ENCODE measurements at regions not wholly inside any gene's neighbourhood (a gene's known extent, or its start where the extent isn't known, plus 50 kb on each side); places are given as distances from the start of the nearest gene placed in this dataset.
"Not testable (repeated sequence)": the region's sequence is repeated elsewhere in the genome, so short reads cannot be mapped to it uniquely, and the experiment has no call there.

GRCh38 chr7:79636849-79637248 lies 183.4 kb upstream of the MAGI2 start:
- DNase-seq = no peak
- Histone ChIP-seq H3K4me1 (no peaks in the 10 kb centered on the region), H3K27ac (no peak overlapping the region), H3K4me3 (no peak overlapping the region), H3K9me3 (no peaks in the 10 kb centered on the region), H3K27me3 (no peaks in the 10 kb centered on the region), H3K36me3 (no peaks in the 10 kb centered on the region)
- intact Hi-C loops (cut with DNase I) = loop anchor here in 2 of 10 donors (10.0 kb wide), 2 partner anchors 342 to 1132 kb away; no protein-coding TSS in a partner anchor
- TF ChIP-seq, protein P1, sequence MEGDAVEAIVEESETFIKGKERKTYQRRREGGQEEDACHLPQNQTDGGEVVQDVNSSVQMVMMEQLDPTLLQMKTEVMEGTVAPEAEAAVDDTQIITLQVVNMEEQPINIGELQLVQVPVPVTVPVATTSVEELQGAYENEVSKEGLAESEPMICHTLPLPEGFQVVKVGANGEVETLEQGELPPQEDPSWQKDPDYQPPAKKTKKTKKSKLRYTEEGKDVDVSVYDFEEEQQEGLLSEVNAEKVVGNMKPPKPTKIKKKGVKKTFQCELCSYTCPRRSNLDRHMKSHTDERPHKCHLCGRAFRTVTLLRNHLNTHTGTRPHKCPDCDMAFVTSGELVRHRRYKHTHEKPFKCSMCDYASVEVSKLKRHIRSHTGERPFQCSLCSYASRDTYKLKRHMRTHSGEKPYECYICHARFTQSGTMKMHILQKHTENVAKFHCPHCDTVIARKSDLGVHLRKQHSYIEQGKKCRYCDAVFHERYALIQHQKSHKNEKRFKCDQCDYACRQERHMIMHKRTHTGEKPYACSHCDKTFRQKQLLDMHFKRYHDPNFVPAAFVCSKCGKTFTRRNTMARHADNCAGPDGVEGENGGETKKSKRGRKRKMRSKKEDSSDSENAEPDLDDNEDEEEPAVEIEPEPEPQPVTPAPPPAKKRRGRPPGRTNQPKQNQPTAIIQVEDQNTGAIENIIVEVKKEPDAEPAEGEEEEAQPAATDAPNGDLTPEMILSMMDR (IDR thresholded peaks at IDR 0.05) = no peak
- ATAC-seq = no peak

DNA sequence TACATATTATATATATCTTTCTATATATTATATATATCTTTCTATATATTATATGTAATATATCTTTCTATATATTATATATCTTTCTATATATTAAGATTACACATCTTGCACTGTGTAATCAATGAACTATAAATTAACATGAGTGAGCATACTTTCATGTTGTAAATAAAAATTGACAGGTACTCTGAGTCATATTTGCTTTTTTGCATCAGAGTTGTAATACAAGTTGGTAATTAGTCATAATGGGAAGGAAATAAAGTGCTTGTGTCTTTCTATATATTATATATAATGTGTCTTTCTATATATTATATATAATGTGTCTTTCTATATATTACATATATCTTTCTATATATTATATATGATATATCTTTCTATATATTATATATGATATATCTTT lies 172.5 kb upstream of the MAGI2 start:
- H3K9me3 ChIP-seq; H3K27me3 ChIP-seq; ATAC-seq; H3K27ac ChIP-seq; H3K4me3 ChIP-seq; H3K4me1 ChIP-seq; H3K36me3 ChIP-seq; DNase-seq; intact Hi-C loops (cut with DNase I): not testable (repeated sequence)

- DNase-seq = no peak
- Histone ChIP-seq H3K4me1 (no peaks in the 10 kb centered on the region), H3K4me3 (no peak overlapping the region), H3K27ac (no peak overlapping the region), H3K9me3 (no peaks in the 10 kb centered on the region), H3K36me3 (no peaks in the 10 kb centered on the region), H3K27me3 (no peaks in the 10 kb centered on the region)
- ATAC-seq = no peak
- TF ChIP-seq, protein P1 (IDR thresholded peaks at IDR 0.05) = no peak
- intact Hi-C loops (cut with DNase I) = no loop called here
Observed at GRCh38 chr7:79624336-79624735, 170.9 kb upstream of the MAGI2 start.

DNA sequence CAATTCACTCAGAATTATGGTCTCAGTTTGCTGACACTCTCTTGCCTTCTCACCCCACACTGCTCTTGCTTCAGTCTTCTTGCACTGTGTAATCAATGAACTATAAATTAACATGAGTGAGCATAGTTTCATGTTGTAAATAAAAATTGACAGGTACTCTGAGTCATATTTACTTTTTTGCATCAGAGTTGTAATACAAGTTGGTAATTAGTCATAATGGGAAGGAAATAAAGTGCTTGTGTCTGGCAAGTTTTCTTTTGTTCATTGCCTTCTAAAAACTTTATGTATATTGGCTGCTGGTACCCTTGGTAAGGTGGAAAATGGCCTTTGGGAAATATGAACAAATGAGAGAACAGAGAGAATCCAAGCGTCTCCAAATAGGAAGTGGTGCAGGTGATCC lies 169.3 kb upstream of the MAGI2 start:
- DNase-seq (no peak), ATAC-seq (no peak)
- 79 to 85% methylated on average over 1 of the region's 1 CpG for WGBS, 2 donors
- no peak overlapping the region for H3K4me3 ChIP-seq
- no peaks in the 10 kb centered on the region for H3K27me3 ChIP-seq
- TF ChIP-seq, protein P1 (IDR thresholded peaks at IDR 0.05) = no peak
- no peaks in the 10 kb centered on the region for H3K36me3 ChIP-seq
- no peak overlapping the region for H3K27ac ChIP-seq
- H3K4me1 ChIP-seq = no peaks in the 10 kb centered on the region
- intact Hi-C loops (cut with DNase I) = no loop called here
- H3K9me3 ChIP-seq = no peaks in the 10 kb centered on the region

DNA sequence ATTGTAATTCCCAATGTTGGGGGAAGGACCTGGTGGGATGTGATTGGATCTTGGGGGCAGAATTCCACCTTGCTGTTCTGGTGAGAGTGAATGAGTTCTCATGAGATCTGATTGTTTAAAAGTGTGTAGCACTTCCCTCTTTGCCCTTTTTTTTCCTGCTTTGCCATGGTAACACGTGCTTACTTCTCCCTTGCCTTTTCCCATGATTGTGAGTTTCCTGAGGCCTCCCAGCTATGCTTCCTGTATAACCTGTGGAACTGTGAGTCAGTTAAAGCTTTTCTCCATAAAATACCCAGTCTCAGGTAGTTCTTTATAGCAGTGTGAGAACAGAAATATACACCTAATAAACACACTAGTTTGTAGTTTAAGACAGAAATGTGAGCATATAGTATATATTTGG lies 166.8 kb upstream of the MAGI2 start:
- intact Hi-C loops (cut with DNase I) = no loop called here
- ATAC-seq = no peak
- TF ChIP-seq, protein P1 (IDR thresholded peaks at IDR 0.05) = no peak
- Histone ChIP-seq H3K4me3 (no peak overlapping the region), H3K36me3 (no peaks in the 10 kb centered on the region), H3K4me1 (no peaks in the 10 kb centered on the region), H3K27me3 (no peaks in the 10 kb centered on the region), H3K9me3 (peaks cover 0 to 8% (median 0%) of the 10 kb centered on the region in 11 donors), H3K27ac (no peak overlapping the region)
- DNase-seq = no peak
- 38 to 58% methylated on average over 1 of the region's 1 CpG for WGBS, 2 donors
